Stimulated activated naive CD8-positive, alpha-beta T cell treated with anti-CD3 and anti-CD28 coated beads, Interleukin-15, Interleukin-2, amounts not matched to agents 100 ng/mL and 50 ng/mL, for 24 hours (primary cell): ENCODE measurements at regions not wholly inside any gene's neighbourhood (a gene's known extent, or its start where the extent isn't known, plus 50 kb on each side); places are given as distances from the start of the nearest gene placed in this dataset.

Experiments
- H3K27ac Mint-ChIP-seq: one replicate; pipeline ENCODE4 v1.8.0; 2021; ENCODE audit warnings: mild to moderate bottlenecking, mixed read lengths
- H3K27me3 Mint-ChIP-seq: one replicate; pipeline ENCODE4 v1.8.0; 2021; ENCODE audit warnings: mixed read lengths
- H3K36me3 Mint-ChIP-seq: one replicate; pipeline ENCODE4 v1.8.0; 2021; ENCODE audit warnings: low read depth, mixed read lengths
- H3K4me1 Mint-ChIP-seq: one replicate; pipeline ENCODE4 v1.8.0; 2021; ENCODE audit warnings: low read depth, mixed read lengths
- H3K4me3 Mint-ChIP-seq: one replicate; pipeline ENCODE4 v1.8.0; 2021; ENCODE audit warnings: mild to moderate bottlenecking, mixed read lengths
- H3K9me3 Mint-ChIP-seq: one replicate; pipeline ENCODE4 v1.8.0; 2021; ENCODE audit warnings: mixed read lengths

DNA sequence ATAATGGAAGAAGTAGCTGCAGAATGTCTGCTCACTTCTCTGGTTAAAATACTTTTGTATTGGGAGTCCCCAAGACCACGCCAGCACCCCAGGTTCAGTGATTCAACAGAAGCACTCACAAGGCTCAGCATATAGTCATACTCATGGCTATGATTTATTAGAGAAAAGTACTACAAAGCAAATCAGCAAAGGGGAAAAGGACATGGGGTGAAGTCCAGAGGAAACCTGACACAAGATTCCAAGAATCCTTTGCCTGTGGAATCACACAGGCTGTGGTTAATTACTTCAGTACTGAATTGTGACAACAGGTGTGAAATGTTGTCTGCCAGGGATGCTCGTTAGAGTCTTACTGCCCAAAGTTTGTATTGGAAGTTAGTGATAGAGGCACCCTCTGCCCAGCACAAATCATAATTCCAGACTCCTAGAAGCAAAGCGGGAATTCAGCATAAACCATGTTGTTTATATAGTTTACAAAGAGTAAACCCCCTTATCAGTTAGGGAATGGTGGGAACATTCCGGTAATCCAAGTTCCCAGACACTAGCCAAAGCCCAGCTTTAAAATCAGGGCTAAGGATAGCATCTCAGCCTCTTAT is 79.4 kb downstream of the HYCC1 start:
- H3K4me1 Mint-ChIP-seq = no peaks in the 10 kb centered on the region
- H3K9me3 Mint-ChIP-seq = peaks cover 4% of the 10 kb centered on the region
- no peak overlapping the region for H3K4me3 Mint-ChIP-seq
- no peak overlapping the region for H3K27ac Mint-ChIP-seq
- H3K27me3 Mint-ChIP-seq = peaks cover 21% of the 10 kb centered on the region
- peaks cover 3% of the 10 kb centered on the region for H3K36me3 Mint-ChIP-seq

- Mint-ChIP-seq H3K36me3 (peaks cover 3% of the 10 kb centered on the region), H3K27ac (no peak overlapping the region), H3K4me1 (no peaks in the 10 kb centered on the region), H3K4me3 (no peak overlapping the region), H3K9me3 (peaks cover 4% of the 10 kb centered on the region), H3K27me3 (peaks cover 21% of the 10 kb centered on the region)
Observed at GRCh38 chr7:22934023-22934422, 79.9 kb downstream of the HYCC1 start.

DNA sequence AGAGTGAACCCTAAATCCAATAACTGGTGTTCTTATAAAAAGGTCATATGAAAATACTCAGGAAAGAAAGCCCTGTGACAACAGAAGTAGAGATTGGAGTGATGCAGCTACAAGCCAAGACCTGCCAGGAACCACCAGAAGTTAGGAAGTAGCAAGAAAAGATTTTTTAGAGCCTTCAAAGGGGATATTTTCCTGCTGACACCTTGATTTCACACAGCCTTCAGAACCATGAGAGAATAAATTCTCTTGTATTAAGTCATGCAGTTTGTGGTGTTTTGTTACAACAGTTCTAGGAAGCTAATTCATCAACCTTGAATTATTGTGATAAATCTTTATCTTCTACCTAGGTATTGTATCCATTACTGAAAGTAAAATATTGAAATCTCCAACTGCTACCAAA is 81.0 kb downstream of the HYCC1 start:
- Mint-ChIP-seq H3K4me3 (no peak overlapping the region), H3K27me3 (peaks cover 21% of the 10 kb centered on the region), H3K9me3 (peaks cover 4% of the 10 kb centered on the region), H3K36me3 (peaks cover 3% of the 10 kb centered on the region), H3K27ac (no peak overlapping the region), H3K4me1 (no peaks in the 10 kb centered on the region)

DNA sequence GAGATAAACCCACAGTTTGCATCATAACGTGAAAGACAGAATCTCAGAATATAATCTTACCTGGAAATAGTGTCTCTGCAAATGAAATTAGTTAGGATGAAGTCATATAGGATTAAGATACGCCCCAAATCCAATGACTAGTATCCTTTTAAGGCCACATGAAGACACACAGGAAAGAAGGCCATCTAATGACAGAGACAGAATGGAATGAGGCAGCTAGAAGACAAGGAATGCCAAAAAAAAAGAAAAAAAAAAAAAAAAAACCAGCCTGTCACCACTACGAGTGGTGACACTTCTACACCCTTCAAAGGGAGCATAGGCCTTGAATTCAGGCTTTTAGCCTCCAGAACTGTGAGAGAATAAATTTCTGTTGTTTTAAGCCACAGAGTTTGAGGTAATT is 82.9 kb downstream of the HYCC1 start:
- no peak overlapping the region for H3K27ac Mint-ChIP-seq
- no peaks in the 10 kb centered on the region for H3K4me1 Mint-ChIP-seq
- peaks cover 4% of the 10 kb centered on the region for H3K9me3 Mint-ChIP-seq
- H3K4me3 Mint-ChIP-seq = no peak overlapping the region
- peaks cover 3% of the 10 kb centered on the region for H3K36me3 Mint-ChIP-seq
- H3K27me3 Mint-ChIP-seq = peaks cover 21% of the 10 kb centered on the region

DNA sequence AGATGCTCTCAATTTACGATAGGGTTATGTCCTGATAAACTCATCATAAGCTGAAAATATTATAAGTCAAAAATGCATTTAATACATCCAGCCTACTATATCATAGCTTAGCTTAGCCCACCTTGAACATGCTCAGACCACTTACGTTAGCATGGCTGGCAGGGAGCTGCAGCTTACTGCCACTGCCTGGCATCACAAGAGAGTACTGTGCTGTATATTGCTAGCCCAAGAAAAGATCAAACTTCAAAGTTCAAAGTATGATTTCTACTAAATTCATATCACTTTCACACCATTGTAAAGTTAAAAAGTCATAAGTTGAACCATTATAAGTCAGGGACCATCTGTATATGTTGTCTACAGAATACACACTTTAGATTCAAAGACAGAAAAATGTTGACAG is 91.6 kb downstream of the HYCC1 start:
- Mint-ChIP-seq H3K4me1 (no peaks in the 10 kb centered on the region), H3K36me3 (no peaks in the 10 kb centered on the region), H3K9me3 (peaks cover 3% of the 10 kb centered on the region), H3K27ac (no peak overlapping the region), H3K4me3 (no peak overlapping the region), H3K27me3 (no peaks in the 10 kb centered on the region)

DNA sequence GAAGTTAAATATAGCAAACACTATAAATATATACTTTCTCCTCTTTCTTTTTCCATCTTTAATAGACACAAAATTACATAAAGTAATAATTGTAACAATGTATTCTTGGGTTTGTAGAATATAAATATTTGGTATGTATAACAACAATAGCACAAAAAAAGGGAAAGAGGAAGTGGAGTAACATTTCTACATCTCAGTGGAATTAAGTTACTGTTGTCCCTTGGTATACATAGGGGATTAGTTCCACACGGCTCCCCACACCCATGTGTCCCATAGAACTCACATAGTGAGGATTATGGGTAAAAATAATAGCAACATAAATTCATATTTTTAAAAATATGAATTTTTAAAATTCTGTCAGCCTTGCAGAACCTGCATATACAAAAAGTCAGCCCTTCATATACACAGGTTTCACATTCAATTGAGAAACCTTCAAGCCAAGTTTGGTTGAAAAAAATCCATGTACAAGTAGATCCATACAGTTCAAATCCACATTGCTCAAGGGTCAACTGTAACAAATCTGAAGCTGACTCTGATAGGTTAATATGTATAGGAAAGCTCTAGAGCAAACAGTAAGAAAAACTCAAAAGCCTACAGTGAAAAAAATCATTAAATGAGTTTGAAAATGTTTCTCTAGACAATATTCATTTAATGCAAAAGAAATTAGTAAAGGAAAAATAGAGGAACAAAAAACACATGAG is 92.4 kb downstream of the HYCC1 start:
- no peaks in the 10 kb centered on the region for H3K27me3 Mint-ChIP-seq
- H3K4me1 Mint-ChIP-seq = no peaks in the 10 kb centered on the region
- peaks cover 3% of the 10 kb centered on the region for H3K9me3 Mint-ChIP-seq
- H3K4me3 Mint-ChIP-seq = no peak overlapping the region
- no peaks in the 10 kb centered on the region for H3K36me3 Mint-ChIP-seq
- H3K27ac Mint-ChIP-seq = no peak overlapping the region

GRCh38 chr7:22920672-22921071 is 93.3 kb downstream of the HYCC1 start:
- no peaks in the 10 kb centered on the region for H3K27me3 Mint-ChIP-seq
- H3K27ac Mint-ChIP-seq = no peak overlapping the region
- no peak overlapping the region for H3K4me3 Mint-ChIP-seq
- no peaks in the 10 kb centered on the region for H3K4me1 Mint-ChIP-seq
- peaks cover 3% of the 10 kb centered on the region for H3K9me3 Mint-ChIP-seq
- H3K36me3 Mint-ChIP-seq = no peaks in the 10 kb centered on the region

DNA sequence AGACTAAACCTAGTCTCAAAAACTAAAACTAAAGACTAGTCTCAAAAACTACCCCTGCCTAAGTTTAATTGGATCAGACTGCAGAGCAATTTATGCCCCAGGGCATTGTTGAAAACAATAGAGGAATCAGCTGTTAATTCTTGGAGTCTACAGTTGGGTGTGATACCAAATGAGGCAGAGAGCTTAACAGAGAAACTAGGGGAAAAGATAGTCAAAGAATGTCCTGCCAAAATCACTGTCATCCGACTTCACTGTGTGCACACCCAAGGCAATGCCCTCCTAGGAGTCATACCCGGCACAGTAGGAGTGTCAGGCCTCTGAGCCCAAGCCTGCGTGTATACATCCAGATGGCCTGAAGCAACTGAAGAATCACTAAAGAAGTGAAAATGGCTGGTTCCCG is 90.5 kb upstream of the TOMM7 start:
- H3K9me3 Mint-ChIP-seq = peaks cover 13% of the 10 kb centered on the region
- no peak overlapping the region for H3K4me3 Mint-ChIP-seq
- no peaks in the 10 kb centered on the region for H3K27me3 Mint-ChIP-seq
- no peak overlapping the region for H3K27ac Mint-ChIP-seq
- H3K36me3 Mint-ChIP-seq = no peaks in the 10 kb centered on the region
- no peaks in the 10 kb centered on the region for H3K4me1 Mint-ChIP-seq

DNA sequence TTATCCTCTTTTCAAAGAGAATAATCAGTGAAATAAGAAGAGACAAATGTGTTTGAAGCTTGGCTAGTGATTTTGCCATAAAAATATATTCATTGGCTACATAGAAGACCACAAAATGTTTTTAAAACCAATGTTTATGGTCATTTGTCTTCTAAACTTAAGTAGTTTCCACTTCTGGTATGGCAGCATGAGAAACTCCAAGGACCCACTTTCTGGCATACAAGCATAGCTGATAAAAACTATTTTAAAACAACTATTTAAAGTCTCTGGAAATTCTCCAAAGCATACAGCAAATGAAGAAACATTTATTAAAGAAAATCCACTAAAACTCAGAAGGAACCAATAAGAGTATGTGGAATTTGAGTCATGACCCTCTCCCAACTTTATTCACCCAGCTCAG is 89.2 kb upstream of the TOMM7 start:
- Mint-ChIP-seq H3K27me3 (no peaks in the 10 kb centered on the region), H3K27ac (no peak overlapping the region), H3K9me3 (peaks cover 13% of the 10 kb centered on the region), H3K36me3 (no peaks in the 10 kb centered on the region), H3K4me3 (no peak overlapping the region), H3K4me1 (no peaks in the 10 kb centered on the region)

DNA sequence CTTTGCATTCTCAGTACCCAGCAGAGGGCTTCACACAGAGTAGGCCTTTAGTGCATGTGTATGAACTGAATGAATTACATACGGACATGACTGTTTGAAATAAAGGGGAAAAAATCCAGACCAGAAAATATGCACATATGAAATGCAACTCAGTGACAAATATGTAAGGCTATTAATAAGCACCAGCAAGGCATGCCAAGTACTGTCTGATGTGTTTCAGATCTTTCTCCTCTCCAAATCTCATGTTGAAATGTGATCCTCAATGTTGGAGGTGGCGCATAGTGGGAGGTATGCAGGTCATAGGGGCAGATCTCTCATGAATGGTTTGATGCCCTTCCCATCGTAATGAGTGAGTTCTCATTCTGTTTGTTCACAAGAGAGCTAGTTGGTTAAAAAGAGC is 87.3 kb upstream of the TOMM7 start:
- Mint-ChIP-seq H3K27me3 (no peaks in the 10 kb centered on the region), H3K9me3 (peaks cover 11% of the 10 kb centered on the region), H3K4me3 (no peak overlapping the region), H3K27ac (no peak overlapping the region), H3K4me1 (no peaks in the 10 kb centered on the region), H3K36me3 (no peaks in the 10 kb centered on the region)

- Mint-ChIP-seq H3K9me3 (no peaks in the 10 kb centered on the region), H3K4me1 (no peaks in the 10 kb centered on the region), H3K4me3 (no peak overlapping the region), H3K27me3 (no peaks in the 10 kb centered on the region), H3K27ac (no peak overlapping the region), H3K36me3 (no peaks in the 10 kb centered on the region)
Observed at GRCh38 chr7:22907805-22908204, 85.2 kb upstream of the TOMM7 start.

GRCh38 chr7:22900784-22901183 is 78.1 kb upstream of the TOMM7 start:
- no peaks in the 10 kb centered on the region for H3K36me3 Mint-ChIP-seq
- H3K9me3 Mint-ChIP-seq = no peaks in the 10 kb centered on the region
- H3K4me3 Mint-ChIP-seq = no peak overlapping the region
- H3K4me1 Mint-ChIP-seq = no peaks in the 10 kb centered on the region
- no peak overlapping the region for H3K27ac Mint-ChIP-seq
- H3K27me3 Mint-ChIP-seq = peaks cover 11% of the 10 kb centered on the region

GRCh38 chr7:22900101-22900500 is 77.5 kb upstream of the TOMM7 start:
- Mint-ChIP-seq H3K27ac (no peak overlapping the region), H3K4me3 (no peak overlapping the region), H3K27me3 (peaks cover 17% of the 10 kb centered on the region), H3K9me3 (no peaks in the 10 kb centered on the region), H3K4me1 (no peaks in the 10 kb centered on the region), H3K36me3 (no peaks in the 10 kb centered on the region)

GRCh38 chr7:22896917-22897316 is 74.3 kb upstream of the TOMM7 start:
- H3K27ac Mint-ChIP-seq = no peak overlapping the region

GRCh38 chr7:22895828-22896165 is 73.1 kb upstream of the TOMM7 start:
- Mint-ChIP-seq H3K36me3 (no peaks in the 10 kb centered on the region), H3K4me3 (no peak overlapping the region), H3K9me3 (no peaks in the 10 kb centered on the region), H3K27ac (no peak overlapping the region), H3K4me1 (no peaks in the 10 kb centered on the region), H3K27me3 (peaks cover 27% of the 10 kb centered on the region)

More at GRCh38 chr7:22896917-22897316, 74.3 kb upstream of the TOMM7 start:
- Mint-ChIP-seq H3K27me3 (peaks cover 27% of the 10 kb centered on the region), H3K9me3 (no peaks in the 10 kb centered on the region), H3K36me3 (no peaks in the 10 kb centered on the region), H3K4me3 (no peak overlapping the region), H3K4me1 (no peaks in the 10 kb centered on the region)
